Neural progenitor cell (in vitro differentiated cells): ENCODE measurements at regions not wholly inside any gene's neighbourhood (a gene's known extent, or its start where the extent isn't known, plus 50 kb on each side); places are given as distances from the start of the nearest gene placed in this dataset.

Experiments used
- DNase-seq: peaks from one replicate; pipeline ENCODE4 v3.0.0-alpha.2; 2016; ENCODE audit warnings: low spot score
- H2AFZ ChIP-seq: fragments of 200-600 bp; sonication (generic); replicated peaks from 2 replicates; pipeline ENCODE4 v1.6.1; 2016; ENCODE audit warnings: antibody characterized with exemption
- H3F3A ChIP-seq: fragments of 200-600 bp; sonication (generic); 2 replicates; pipeline ENCODE4 v1.6.1; 2016; ENCODE audit warnings: antibody characterized with exemption, low read depth
- H3K27ac ChIP-seq: fragments of 200-600 bp; sonication (generic); 2 replicates; pipeline ENCODE4 v1.5.1; 2016; ENCODE audit warnings: mild to moderate bottlenecking
- H3K27me3 ChIP-seq: fragments of 200-600 bp; sonication (generic); 2 replicates; pipeline ENCODE4 v1.6.1; 2016; ENCODE audit warnings: mild to moderate bottlenecking, moderate library complexity
- H3K36me3 ChIP-seq: fragments of 200-600 bp; sonication (generic); 2 replicates; pipeline ENCODE4 v1.5.1; 2016
- H3K4me1 ChIP-seq: fragments of 200-600 bp; sonication (generic); 2 replicates; pipeline ENCODE4 v1.6.1; 2016; ENCODE audit warnings: mixed run types
- H3K4me2 ChIP-seq: fragments of 200-600 bp; sonication (generic); 2 replicates; pipeline ENCODE4 v1.6.1; 2016
- H3K4me3 ChIP-seq: fragments of 200-600 bp; sonication (generic); 2 replicates; pipeline ENCODE4 v1.5.1; 2016
- H3K79me2 ChIP-seq: fragments of 200-600 bp; sonication (generic); 2 replicates; pipeline ENCODE4 v1.6.1; 2016; ENCODE audit warnings: low read depth
- H3K9ac ChIP-seq: fragments of 200-600 bp; sonication (generic); 2 replicates; pipeline ENCODE4 v1.6.1; 2016
- H3K9me3 ChIP-seq: fragments of 200-600 bp; sonication (generic); 2 replicates; pipeline ENCODE4 v1.5.1; 2016; ENCODE audit warnings: low read depth
- H4K20me1 ChIP-seq: fragments of 200-600 bp; sonication (generic); 2 replicates; pipeline ENCODE4 v1.6.1; 2016; ENCODE audit warnings: low read depth
- H3K27ac Mint-ChIP-seq: 3 replicates; pipeline ENCODE4 v1.8.0; 2021; ENCODE audit warnings: mixed read lengths
- H3K27me3 Mint-ChIP-seq: 2 replicates; pipeline ENCODE4 v1.8.0; 2022; ENCODE audit warnings: low read depth, mild to moderate bottlenecking, inconsistent platforms, moderate library complexity, mixed read lengths; ENCODE audit not compliant: insufficient read depth
- H3K36me3 Mint-ChIP-seq: 3 replicates; pipeline ENCODE4 v1.8.0; 2021; ENCODE audit warnings: mixed read lengths
- H3K4me1 Mint-ChIP-seq: 3 replicates; pipeline ENCODE4 v1.8.0; 2021; ENCODE audit warnings: mixed read lengths
- H3K4me3 Mint-ChIP-seq: 3 replicates; pipeline ENCODE4 v1.8.0; 2021; ENCODE audit warnings: mild to moderate bottlenecking, moderate library complexity, mixed read lengths
- H3K9me3 Mint-ChIP-seq: 3 replicates; pipeline ENCODE4 v1.8.0; 2020; ENCODE audit warnings: mixed read lengths
- CTCF ChIP-seq: fragments of 200-600 bp; sonication (generic); IDR thresholded peaks from 2 replicates; pipeline ENCODE4 v1.5.1; 2017; ENCODE audit warnings: antibody characterized with exemption, mild to moderate bottlenecking
- EZH2 ChIP-seq: fragments of 200-600 bp; sonication (generic); IDR thresholded peaks from 2 replicates; pipeline ENCODE4 v1.6.1; 2017; ENCODE audit warnings: antibody characterized with exemption, mild to moderate bottlenecking, moderate library complexity
- EZH2phosphoT487 ChIP-seq: fragments of 200-600 bp; sonication (generic); IDR thresholded peaks from 2 replicates; pipeline ENCODE4 v1.6.1; 2017; ENCODE audit warnings: antibody characterized with exemption

- no peaks in the 10 kb centered on the region for H3K9me3 Mint-ChIP-seq
- H2AFZ ChIP-seq = no peak overlapping the region
- DNase-seq = no peak
- H3K27ac ChIP-seq = no peak overlapping the region
- no peak overlapping the region for H3K4me2 ChIP-seq
- TF ChIP-seq CTCF = no peak
- TF ChIP-seq EZH2phosphoT487 = no peak
- TF ChIP-seq EZH2 = no peak
- H3K4me1 Mint-ChIP-seq = peaks cover 41% of the 10 kb centered on the region
- peaks cover 34% of the 10 kb centered on the region for H3K4me1 ChIP-seq
- H3K79me2 ChIP-seq = no peaks in the 10 kb centered on the region
- H3F3A ChIP-seq = peaks cover 17% of the 10 kb centered on the region
- H3K4me3 ChIP-seq = no peak overlapping the region
- H3K36me3 ChIP-seq = no peaks in the 10 kb centered on the region
- H3K9me3 ChIP-seq = no peaks in the 10 kb centered on the region
- no peak overlapping the region for H3K9ac ChIP-seq
- H4K20me1 ChIP-seq = no peaks in the 10 kb centered on the region
- no peak overlapping the region for H3K27ac Mint-ChIP-seq
- no peak overlapping the region for H3K4me3 Mint-ChIP-seq
- no peaks in the 10 kb centered on the region for H3K27me3 ChIP-seq
- no peaks in the 10 kb centered on the region for H3K36me3 Mint-ChIP-seq
- peaks cover 7% of the 10 kb centered on the region for H3K27me3 Mint-ChIP-seq
Measured at GRCh38 chr18:6649421-6650126, 79.9 kb upstream of the ARHGAP28 start.

- no peak overlapping the region for H3K27ac Mint-ChIP-seq
- H3K4me3 Mint-ChIP-seq = no peak overlapping the region
- TF ChIP-seq EZH2phosphoT487 (no peak), CTCF (no peak), EZH2 (no peak)
Measured at GRCh38 chr18:6650127-6650507, 79.4 kb upstream of the ARHGAP28 start.

GRCh38 chr18:6650747-6651146, 78.8 kb upstream of the ARHGAP28 start:
- H3K4me1 ChIP-seq = peaks cover 22% of the 10 kb centered on the region
- H3K36me3 ChIP-seq = no peaks in the 10 kb centered on the region
- no peak overlapping the region for H3K4me2 ChIP-seq
- no peak overlapping the region for H3K4me3 ChIP-seq
- peaks cover 5% of the 10 kb centered on the region for H3F3A ChIP-seq
- Mint-ChIP-seq H3K27me3 (peaks cover 6% of the 10 kb centered on the region), H3K9me3 (no peaks in the 10 kb centered on the region), H3K4me1 (peaks cover 30% of the 10 kb centered on the region), H3K36me3 (no peaks in the 10 kb centered on the region), H3K27ac (no peak overlapping the region), H3K4me3 (no peak overlapping the region)
- H3K79me2 ChIP-seq = no peaks in the 10 kb centered on the region
- peak overlapping the region; percentile 53 for H2AFZ ChIP-seq
- no peak overlapping the region for H3K9ac ChIP-seq
- TF ChIP-seq CTCF (no peak), EZH2 (no peak), EZH2phosphoT487 (no peak)
- no peaks in the 10 kb centered on the region for H3K9me3 ChIP-seq
- H3K27me3 ChIP-seq = no peaks in the 10 kb centered on the region
- no peak for DNase-seq
- H4K20me1 ChIP-seq = no peaks in the 10 kb centered on the region
- no peak overlapping the region for H3K27ac ChIP-seq

More at GRCh38 chr18:6650127-6650507, 79.4 kb upstream of the ARHGAP28 start:
- no peak overlapping the region for H3K4me3 ChIP-seq
- H3K9ac ChIP-seq = no peak overlapping the region
- Mint-ChIP-seq H3K9me3 (no peaks in the 10 kb centered on the region), H3K27me3 (peaks cover 7% of the 10 kb centered on the region), H3K36me3 (no peaks in the 10 kb centered on the region), H3K4me1 (peaks cover 36% of the 10 kb centered on the region)
- peak overlapping the region; percentile 53 for H2AFZ ChIP-seq
- no peaks in the 10 kb centered on the region for H3K36me3 ChIP-seq
- H3K27me3 ChIP-seq = no peaks in the 10 kb centered on the region
- H3K4me1 ChIP-seq = peaks cover 28% of the 10 kb centered on the region
- H3F3A ChIP-seq = peaks cover 11% of the 10 kb centered on the region
- no peak overlapping the region for H3K27ac ChIP-seq
- no peaks in the 10 kb centered on the region for H4K20me1 ChIP-seq
- no peaks in the 10 kb centered on the region for H3K79me2 ChIP-seq
- no peak for DNase-seq
- no peaks in the 10 kb centered on the region for H3K9me3 ChIP-seq
- H3K4me2 ChIP-seq = no peak overlapping the region
